ENCODE measurements at regions not wholly inside any gene's neighbourhood (a gene's known extent, or its start where the extent isn't known, plus 50 kb on each side); places are given as distances from the start of the nearest gene placed in this dataset.

DNA sequence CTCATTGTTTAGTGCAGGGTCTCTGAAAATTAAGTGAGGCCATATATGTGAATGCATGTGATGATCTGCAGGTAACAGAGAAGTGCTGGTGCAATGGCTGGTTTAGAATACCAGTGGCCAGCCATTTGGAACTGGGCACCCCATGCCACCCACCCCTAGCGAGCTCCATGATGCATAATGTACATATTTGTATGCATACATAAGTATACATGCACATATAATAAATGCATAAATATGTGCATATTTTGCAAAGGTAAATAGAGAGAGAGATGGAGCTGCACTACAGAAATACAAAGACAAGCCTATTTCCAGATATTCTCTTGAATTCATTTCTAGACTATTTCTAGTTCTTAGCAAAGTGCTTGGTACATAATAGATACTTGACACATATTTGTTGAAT lies 68.5 kb upstream of the IGSF21 start:
- no peak overlapping the region for H3K27ac ChIP-seq (ENCODE audit: low read depth, low read length)
- RAD21 ChIA-PET (ENCODE audit: low non-redundant PET in 1 of 2, low total read pairs in 2 of 2, uncharacterized antibody in 2 of 2, unreplicated experiment in 2 of 2) = no interaction called here
- no peak overlapping the region for H2AFZ ChIP-seq (ENCODE audit: low read depth, low read length, poor library complexity, severe bottlenecking)
- no peak for TF ChIP-seq FOSL1 (IDR thresholded peaks at IDR 0.05; ENCODE audit: low read depth)
- TF ChIP-seq SRF (IDR thresholded peaks at IDR 0.05; ENCODE audit: low read depth) = no peak
- TF ChIP-seq, protein P1, sequence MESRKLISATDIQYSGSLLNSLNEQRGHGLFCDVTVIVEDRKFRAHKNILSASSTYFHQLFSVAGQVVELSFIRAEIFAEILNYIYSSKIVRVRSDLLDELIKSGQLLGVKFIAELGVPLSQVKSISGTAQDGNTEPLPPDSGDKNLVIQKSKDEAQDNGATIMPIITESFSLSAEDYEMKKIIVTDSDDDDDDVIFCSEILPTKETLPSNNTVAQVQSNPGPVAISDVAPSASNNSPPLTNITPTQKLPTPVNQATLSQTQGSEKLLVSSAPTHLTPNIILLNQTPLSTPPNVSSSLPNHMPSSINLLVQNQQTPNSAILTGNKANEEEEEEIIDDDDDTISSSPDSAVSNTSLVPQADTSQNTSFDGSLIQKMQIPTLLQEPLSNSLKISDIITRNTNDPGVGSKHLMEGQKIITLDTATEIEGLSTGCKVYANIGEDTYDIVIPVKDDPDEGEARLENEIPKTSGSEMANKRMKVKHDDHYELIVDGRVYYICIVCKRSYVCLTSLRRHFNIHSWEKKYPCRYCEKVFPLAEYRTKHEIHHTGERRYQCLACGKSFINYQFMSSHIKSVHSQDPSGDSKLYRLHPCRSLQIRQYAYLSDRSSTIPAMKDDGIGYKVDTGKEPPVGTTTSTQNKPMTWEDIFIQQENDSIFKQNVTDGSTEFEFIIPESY (IDR thresholded peaks at IDR 0.05; ENCODE audit: extremely low read depth, insufficient replicate concordance, low read length) = no peak
- TF ChIP-seq JUND (IDR thresholded peaks at IDR 0.05) = no peak
- TF ChIP-seq SP1 (IDR thresholded peaks at IDR 0.05; ENCODE audit: low read depth) = no peak
- TF ChIP-seq EGR1 (IDR thresholded peaks at IDR 0.05; ENCODE audit: low read depth) = no peak
- TF ChIP-seq EZH2phosphoT487 (IDR thresholded peaks at IDR 0.05; ENCODE audit: borderline replicate concordance) = no peak
- TF ChIP-seq, protein P2, sequence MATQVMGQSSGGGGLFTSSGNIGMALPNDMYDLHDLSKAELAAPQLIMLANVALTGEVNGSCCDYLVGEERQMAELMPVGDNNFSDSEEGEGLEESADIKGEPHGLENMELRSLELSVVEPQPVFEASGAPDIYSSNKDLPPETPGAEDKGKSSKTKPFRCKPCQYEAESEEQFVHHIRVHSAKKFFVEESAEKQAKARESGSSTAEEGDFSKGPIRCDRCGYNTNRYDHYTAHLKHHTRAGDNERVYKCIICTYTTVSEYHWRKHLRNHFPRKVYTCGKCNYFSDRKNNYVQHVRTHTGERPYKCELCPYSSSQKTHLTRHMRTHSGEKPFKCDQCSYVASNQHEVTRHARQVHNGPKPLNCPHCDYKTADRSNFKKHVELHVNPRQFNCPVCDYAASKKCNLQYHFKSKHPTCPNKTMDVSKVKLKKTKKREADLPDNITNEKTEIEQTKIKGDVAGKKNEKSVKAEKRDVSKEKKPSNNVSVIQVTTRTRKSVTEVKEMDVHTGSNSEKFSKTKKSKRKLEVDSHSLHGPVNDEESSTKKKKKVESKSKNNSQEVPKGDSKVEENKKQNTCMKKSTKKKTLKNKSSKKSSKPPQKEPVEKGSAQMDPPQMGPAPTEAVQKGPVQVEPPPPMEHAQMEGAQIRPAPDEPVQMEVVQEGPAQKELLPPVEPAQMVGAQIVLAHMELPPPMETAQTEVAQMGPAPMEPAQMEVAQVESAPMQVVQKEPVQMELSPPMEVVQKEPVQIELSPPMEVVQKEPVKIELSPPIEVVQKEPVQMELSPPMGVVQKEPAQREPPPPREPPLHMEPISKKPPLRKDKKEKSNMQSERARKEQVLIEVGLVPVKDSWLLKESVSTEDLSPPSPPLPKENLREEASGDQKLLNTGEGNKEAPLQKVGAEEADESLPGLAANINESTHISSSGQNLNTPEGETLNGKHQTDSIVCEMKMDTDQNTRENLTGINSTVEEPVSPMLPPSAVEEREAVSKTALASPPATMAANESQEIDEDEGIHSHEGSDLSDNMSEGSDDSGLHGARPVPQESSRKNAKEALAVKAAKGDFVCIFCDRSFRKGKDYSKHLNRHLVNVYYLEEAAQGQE (IDR thresholded peaks at IDR 0.05; ENCODE audit: low read depth) = no peak
- no peak for TF ChIP-seq EZH2 (IDR thresholded peaks at IDR 0.05)
- no peak overlapping the region for H3K9ac ChIP-seq (ENCODE audit: low read length)
- DNase-seq (ENCODE audit: low read depth, low spot score) (no peak), ATAC-seq (no peak)
- no peak overlapping the region for H3K4me2 ChIP-seq (ENCODE audit: low read length)
- no peak overlapping the region for H3K4me3 ChIP-seq (replicated peaks in 1 of 2; ENCODE audit: low read depth in 1 of 2, low read length in 2 of 2)
- H3K79me2 ChIP-seq (ENCODE audit: insufficient read depth, low read length) = no peaks in the 10 kb centered on the region
- no peaks in the 10 kb centered on the region for H3K9me3 ChIP-seq (ENCODE audit: control insufficient read depth in 1 of 2, insufficient read depth in 1 of 2, low read depth in 1 of 2, low read length in 2 of 2)
- POLR2A ChIA-PET = no interaction called here
- CTCF ChIA-PET = no interaction called here
- no TSS peak for BruUV-seq (replicated peaks)
- intact Hi-C loops (cut with micrococcal nuclease) = no loop called here
- peaks cover 61% of the 10 kb centered on the region for H3K27me3 ChIP-seq (ENCODE audit: insufficient read depth, low read length)
- H4K20me1 ChIP-seq (ENCODE audit: insufficient read depth) = no peaks in the 10 kb centered on the region
- H3K36me3 ChIP-seq (ENCODE audit: control insufficient read depth in 1 of 2, insufficient read depth in 2 of 2, low read length in 2 of 2) = no peaks in the 10 kb centered on the region
- H3K9me2 ChIP-seq (ENCODE audit: insufficient read depth) = no peaks in the 10 kb centered on the region
- no peaks in the 10 kb centered on the region for H3K4me1 ChIP-seq (ENCODE audit: control insufficient read depth in 1 of 2, insufficient read depth in 2 of 2, low read length in 2 of 2)

Data from HCT116 (cell line).